ENCODE measurements at regions not wholly inside any gene's neighbourhood (a gene's known extent, or its start where the extent isn't known, plus 50 kb on each side); places are given as distances from the start of the nearest gene placed in this dataset.
"Not testable (repeated sequence)": the region's sequence is repeated elsewhere in the genome, so short reads cannot be mapped to it uniquely, and the experiment has no call there.

DNA sequence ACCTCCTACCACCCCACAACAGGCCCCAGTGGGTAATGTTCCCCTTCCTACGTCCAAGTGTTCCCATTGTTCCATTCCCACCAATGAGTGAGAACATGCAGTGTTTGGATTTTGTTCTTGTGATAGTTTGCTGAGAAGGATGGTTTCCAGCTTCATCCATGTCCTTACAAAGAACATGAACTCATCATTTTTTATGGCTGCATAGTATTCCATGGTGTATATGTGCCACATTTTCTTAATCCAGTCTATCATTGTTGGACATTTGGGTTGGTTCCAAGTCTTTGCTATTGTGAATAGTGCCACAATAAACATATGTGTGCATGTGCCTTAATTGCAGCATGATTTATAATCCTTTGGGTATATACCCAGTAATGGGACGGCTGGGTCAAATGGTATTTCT is 81.6 kb downstream of the P2RY10 start:
- DNase-seq = not testable (repeated sequence)

- DNase-seq = no peak
Measured at GRCh38 chrX:79035421-79035820, 90.2 kb downstream of the P2RY10 start.

DNA sequence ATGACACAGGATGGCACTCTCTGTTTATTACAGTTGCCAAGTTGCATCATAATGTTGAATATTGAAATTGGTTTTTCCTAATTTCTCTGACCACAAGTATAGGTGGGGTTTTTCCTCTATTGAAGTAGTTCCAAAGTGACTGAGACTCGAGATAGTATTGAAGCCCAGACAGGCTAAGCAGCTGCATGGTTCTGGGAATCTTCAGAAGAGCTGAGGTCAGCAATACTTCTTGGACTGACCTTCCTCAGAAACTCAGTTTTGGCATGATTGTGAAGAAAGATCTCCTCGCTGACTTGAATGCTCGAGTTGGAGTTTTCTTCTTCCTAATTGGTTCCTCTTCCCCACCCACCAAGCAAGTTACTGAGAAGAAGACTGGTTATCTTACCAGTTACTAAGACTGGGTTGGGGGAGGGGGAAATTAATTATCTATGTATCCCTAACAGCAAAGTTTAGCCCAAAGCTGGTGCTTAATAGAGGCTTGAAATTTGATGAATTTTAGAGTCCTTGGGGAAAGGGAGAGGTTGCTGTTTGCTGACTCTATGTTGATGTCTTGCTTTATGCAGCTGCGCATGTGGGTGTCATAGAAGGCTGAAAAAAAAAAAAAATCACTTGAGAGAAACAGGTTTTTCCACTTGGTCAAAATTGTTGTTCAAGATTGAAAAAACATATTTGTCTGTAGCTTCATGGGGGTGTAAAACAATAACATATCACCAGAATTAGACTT is 91.1 kb downstream of the P2RY10 start:
- no peak for DNase-seq

DNA sequence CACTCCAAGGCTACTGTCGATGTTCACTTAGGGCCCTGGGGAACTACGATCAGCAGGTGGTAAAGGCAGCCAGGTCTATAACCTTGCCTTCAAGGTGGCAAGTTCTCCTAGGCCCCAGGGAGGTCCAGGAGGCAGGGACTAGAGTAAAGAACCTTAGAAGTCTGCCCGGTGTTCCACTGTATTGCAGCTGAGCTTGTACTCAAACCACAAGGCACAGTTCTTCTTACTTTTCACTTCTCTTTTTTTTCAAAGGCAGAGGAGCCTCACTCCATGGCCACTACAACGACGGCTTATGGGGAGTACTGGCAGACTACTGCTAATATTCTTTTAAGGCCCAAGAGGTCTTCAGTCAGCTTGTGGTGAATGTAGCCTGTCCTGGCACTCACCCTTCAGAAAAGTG is 78.8 kb upstream of the GPR174 start:
- DNase-seq = no peak

DNA sequence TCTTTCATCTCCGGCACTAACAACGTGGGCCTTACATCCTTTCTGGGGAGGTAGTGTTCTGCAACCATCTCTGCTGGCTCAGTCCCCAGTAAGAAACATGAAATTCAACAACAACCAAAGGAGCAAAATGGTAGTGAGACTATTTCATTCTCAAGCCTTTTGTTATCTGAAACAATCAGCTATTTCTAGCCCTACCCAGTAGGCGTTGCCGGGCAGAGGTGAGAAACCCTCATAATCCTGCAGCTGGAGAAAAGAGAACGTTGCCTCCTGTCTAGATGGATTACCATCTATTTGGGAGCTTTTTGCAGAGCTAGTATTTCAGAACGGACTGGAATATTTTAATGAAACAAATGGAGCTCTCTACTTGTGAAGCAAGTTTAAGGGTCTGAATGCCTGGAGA is 66.4 kb upstream of the GPR174 start:
- DNase-seq = no peak

GRCh38 chrX:79079477-79079876 is 65.0 kb upstream of the GPR174 start:
- no peak for DNase-seq

GRCh38 chrX:79080141-79080540 is 64.3 kb upstream of the GPR174 start:
- DNase-seq = no peak

DNA sequence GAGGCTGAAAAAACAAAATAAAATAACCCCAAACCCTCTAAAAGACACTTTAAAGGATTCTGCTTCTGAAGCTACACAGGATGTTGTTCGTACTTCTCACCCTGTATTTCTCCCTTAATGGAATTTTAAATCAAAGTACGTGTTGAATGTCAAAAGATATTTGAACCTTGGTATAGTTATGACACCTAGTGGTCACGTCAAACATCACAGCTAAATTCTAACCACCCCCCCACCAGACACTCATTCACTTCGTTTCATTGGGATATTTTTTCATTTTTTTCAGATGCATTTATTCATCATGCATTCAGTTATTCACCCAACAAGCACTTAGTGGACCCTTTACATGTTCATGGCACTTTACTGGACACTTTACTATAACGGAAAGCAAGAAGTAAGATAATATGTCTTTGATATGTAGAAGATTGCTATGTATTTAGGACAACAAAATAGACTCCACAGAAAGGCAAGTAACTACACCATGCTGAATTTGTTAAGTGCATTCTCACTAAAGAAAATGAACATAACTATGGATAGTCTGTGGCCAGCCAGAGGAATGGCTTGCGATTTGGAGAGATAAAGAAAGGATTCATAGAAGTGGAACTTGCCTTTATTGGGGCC is 62.5 kb upstream of the GPR174 start:
- DNase-seq = peak in 1 of 2 experiments; percentile 25

- no peak for DNase-seq
Measured at GRCh38 chrX:79082899-79083298, 61.6 kb upstream of the GPR174 start.

DNA sequence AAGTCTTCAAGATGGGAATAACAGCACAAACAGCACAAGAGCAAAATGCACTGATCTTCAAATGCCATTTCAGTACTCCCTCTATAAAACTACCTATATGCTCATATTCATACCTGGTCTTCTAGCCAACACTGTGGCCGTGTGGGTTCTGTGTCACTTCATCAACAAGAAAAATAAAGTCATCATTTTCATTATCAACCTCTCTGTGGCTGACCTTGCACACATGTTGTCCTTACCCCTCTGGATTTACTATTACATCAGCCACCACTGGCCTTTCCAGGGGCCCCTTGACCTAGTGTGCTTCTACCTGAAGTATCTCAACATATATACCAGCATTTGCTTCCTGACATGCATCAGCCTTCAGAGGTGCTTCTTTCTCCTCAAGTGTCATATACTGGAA is 59.6 kb upstream of the GPR174 start:
- DNase-seq = no peak

DNA sequence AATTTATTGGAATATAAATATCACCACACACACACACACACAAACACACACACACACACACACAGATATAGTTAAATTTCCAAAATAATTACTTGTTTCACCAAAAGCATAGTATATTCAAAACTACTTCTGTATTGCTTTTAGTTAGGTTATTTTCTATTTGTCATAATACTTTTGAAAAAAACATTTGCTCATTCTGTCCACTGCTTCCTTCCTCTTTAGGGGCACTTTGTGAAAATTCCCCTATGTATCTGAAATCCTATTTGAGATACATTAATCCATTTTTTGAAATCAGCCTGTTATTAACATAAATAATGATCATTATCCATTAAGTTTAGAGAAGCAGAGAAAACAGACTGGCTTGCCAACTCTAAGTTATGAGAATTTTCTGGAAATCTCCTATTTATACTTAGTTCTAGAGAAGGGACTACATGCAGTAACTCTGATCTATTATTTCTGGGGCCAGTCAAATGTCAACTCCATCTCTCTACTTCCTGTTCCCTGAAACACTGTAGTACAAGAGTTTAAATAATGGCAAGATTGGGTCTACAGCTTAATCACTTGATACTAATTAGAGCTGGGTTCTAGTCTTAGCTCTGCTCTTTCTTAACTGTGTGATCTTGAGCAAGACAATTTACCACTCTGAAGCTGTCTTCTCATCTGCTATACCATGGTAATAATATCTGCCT is 54.4 kb upstream of the GPR174 start:
- DNase-seq = no peak

- no peak for DNase-seq
Measured at GRCh38 chrX:79094075-79094832, 50.2 kb upstream of the GPR174 start.
